Body of pancreas (tissue), 4 donors: ENCODE measurements at regions not wholly inside any gene's neighbourhood (a gene's known extent, or its start where the extent isn't known, plus 50 kb on each side); places are given as distances from the start of the nearest gene placed in this dataset.
"Not testable (repeated sequence)": the region's sequence is repeated elsewhere in the genome, so short reads cannot be mapped to it uniquely, and the experiment has no call there.

Experiments
- CTCF ChIP-seq, 7 experiments: fragments of 450-650 bp in 4 of 7; fragments of 200-600 bp in 3 of 7; sonication (generic) in 3 of 7; IDR thresholded peaks; one replicate each; pipeline ENCODE4 v1.5.1; 2016 to 2019; ENCODE audit warnings: antibody characterized with exemption in 7 of 7
- POLR2A ChIP-seq, 3 donors: fragments of 450-650 bp; IDR thresholded peaks; one replicate each; pipeline ENCODE4 v1.6.1; 2016; ENCODE audit warnings: antibody characterized with exemption in 3 of 3, mild to moderate bottlenecking in 2 of 3

GRCh38 chrX:35548003-35548402, 250.1 kb upstream of the MAGEB16 start:
- not testable (repeated sequence) for TF ChIP-seq POLR2A, CTCF (IDR thresholded peaks at IDR 0.05)
